GM10248 (cell line): ENCODE measurements at regions not wholly inside any gene's neighbourhood (a gene's known extent, or its start where the extent isn't known, plus 50 kb on each side); places are given as distances from the start of the nearest gene placed in this dataset.

Experiments used
- CTCF ChIA-PET: fragments of 300-600 bp; sonication (Branson Sonifier 250); formaldehyde crosslinking; extraction: SDS; loops from one replicate; lab custom pipeline; 2021; ENCODE audit warnings: antibody characterized with exemption; lab: Yijun Ruan, JAX
- POLR2A ChIA-PET: fragments of 350-650 bp; sonication (Branson Sonifier 250); formaldehyde crosslinking; extraction: SDS; loops from one replicate; lab custom pipeline; 2020; ENCODE audit warnings: antibody characterized with exemption; lab: Yijun Ruan, JAX
- DNase-seq: peaks from one replicate; pipeline ENCODE4 v3.0.0; 2012; ENCODE audit errors: extremely low spot score
- TF ChIP-seq, protein P1 (sequence below): IDR thresholded peaks from 2 replicates; pipeline ENCODE4 v1.5.1; 2012; ENCODE audit warnings: mild to moderate bottlenecking, low read depth; ENCODE audit errors: extremely low read depth, missing control alignments, control extremely low read depth

DNA sequence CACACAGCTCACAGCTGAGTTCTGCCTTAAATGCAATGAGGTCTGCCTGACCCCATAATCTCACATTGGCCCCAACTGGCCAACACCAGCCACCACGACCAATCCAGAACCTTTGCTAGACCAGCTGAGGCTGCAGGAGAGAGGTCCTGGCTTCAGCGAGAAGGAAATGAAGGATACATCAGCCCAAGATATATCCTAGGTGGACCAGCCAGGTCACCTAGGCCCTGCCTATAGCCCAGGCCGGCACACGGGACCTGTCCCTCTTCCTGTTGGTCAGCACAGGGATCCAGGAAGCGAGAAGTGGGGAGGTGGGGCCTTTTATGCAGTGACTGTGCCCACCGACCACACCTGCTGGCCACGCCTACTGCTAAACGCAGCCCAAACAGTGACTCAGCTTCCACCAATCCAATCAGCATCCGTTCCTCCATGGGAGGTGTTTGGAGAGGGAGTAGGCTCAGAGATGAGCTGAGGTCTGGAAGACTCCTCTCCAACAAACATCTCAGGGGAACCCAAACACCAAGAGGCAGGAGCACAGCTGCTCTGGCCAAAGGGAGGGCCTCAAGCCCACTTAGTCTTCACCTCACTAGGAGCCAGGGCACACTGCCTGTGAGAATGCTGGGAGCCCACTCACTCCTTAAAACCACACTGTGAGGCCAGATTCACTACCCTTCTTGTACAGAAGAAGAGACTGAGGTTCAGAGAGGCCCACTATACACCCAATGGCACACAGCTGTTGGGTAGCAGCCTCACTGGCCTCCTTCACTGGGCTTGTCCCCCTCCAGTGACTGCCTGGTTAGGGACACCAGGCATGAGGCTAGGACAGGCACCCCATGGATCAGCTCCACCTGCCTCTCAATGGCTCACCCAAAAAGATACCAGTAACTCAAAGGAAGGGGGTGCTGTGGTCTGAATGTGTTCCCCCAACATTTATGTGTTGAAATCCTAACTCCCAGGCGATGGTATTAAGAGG is 51.3 kb upstream of the PPP2R5C start:
- DNase-seq: no peak
- ChIA-PET POLR2A (no interaction called here), CTCF (interaction anchor here (0.6 to 1.2 kb wide), 5 partner anchors 9 to 250 kb away, joined by 3 to 4 read pairs (median 3); no protein-coding TSS in a partner anchor)
- TF ChIP-seq, protein P1, sequence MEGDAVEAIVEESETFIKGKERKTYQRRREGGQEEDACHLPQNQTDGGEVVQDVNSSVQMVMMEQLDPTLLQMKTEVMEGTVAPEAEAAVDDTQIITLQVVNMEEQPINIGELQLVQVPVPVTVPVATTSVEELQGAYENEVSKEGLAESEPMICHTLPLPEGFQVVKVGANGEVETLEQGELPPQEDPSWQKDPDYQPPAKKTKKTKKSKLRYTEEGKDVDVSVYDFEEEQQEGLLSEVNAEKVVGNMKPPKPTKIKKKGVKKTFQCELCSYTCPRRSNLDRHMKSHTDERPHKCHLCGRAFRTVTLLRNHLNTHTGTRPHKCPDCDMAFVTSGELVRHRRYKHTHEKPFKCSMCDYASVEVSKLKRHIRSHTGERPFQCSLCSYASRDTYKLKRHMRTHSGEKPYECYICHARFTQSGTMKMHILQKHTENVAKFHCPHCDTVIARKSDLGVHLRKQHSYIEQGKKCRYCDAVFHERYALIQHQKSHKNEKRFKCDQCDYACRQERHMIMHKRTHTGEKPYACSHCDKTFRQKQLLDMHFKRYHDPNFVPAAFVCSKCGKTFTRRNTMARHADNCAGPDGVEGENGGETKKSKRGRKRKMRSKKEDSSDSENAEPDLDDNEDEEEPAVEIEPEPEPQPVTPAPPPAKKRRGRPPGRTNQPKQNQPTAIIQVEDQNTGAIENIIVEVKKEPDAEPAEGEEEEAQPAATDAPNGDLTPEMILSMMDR: no peak

DNA sequence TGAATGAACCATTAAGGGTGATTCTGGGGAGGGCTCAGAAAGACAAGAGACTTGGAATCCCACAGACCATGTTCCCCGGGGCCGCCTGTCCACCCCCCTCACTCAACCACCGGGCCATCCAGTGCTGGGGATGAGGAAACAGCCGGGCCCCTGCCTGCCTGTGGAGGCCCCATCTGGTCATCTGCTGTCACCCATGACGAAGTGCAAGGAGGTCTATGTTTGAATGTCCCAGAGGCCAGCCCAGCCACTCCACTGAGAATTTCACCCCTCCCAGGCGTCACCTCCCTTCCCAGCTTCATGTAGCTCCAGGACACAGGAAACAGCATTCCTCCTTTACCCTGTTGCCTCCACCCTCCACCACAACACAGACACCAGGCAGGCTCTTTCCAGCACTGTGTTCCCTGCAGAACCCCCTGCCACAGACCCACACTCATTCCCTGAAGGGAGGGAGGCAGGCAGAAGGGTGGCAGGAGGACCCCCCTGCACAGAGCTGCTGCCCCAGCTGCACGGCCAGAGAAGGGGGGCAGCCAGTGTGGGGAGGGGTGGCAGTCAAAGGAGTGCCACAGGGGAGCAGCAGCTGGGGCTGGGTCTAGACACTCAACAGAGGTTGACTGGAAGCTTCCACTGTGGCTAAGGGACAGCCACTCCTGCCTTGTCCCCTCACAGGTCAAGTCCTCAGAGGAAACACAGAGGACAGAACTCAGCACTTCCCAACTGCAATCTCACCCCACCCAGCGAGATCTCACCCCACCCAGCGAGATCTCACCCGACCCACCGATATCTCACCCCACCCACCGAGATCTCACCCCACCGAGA is 50.3 kb upstream of the PPP2R5C start:
- TF ChIP-seq, protein P1: no peak
- ChIA-PET POLR2A (no interaction called here), CTCF (interaction anchor here (1.2 kb wide), 1 partner anchor 20 kb away, joined by 4 read pairs; no protein-coding TSS in a partner anchor)
- no peak for DNase-seq
